Transverse colon (tissue), 4 donors: ENCODE measurements at regions not wholly inside any gene's neighbourhood (a gene's known extent, or its start where the extent isn't known, plus 50 kb on each side); places are given as distances from the start of the nearest gene placed in this dataset.

Experiments
- DNase-seq: peaks from one replicate; pipeline ENCODE4 v3.0.0-alpha.2; 2019
- H3K27ac ChIP-seq, 4 donors: fragments of 200-600 bp; sonication (generic); 2 replicates each; pipeline ENCODE4 v1.5.1; 2016 to 2018; ENCODE audit warnings: inconsistent platforms in 4 of 4
- H3K27me3 ChIP-seq: fragments of 200-600 bp; sonication (generic); 2 replicates; pipeline ENCODE4 v1.5.1; 2017; ENCODE audit warnings: inconsistent platforms
- H3K36me3 ChIP-seq, 4 donors: fragments of 200-600 bp; sonication (generic); 2 replicates each; pipeline ENCODE4 v1.5.1; 2017 to 2019; ENCODE audit warnings: inconsistent platforms in 4 of 4
- H3K4me1 ChIP-seq, 4 donors: fragments of 200-600 bp; sonication (generic); 2 replicates each; pipeline ENCODE4 v1.5.1; 2017 to 2020; ENCODE audit warnings: inconsistent platforms in 4 of 4
- H3K4me3 ChIP-seq, 4 donors: fragments of 200-600 bp; sonication (generic); 1 replicate in 1 of 4; 2 replicates in 3 of 4; pipeline versions ENCODE4 v1.5.1 to v1.6.1; 2017 to 2019; ENCODE audit warnings: inconsistent platforms in 4 of 4
- H3K9me3 ChIP-seq, 2 donors: fragments of 200-600 bp; sonication (generic); 2 replicates each; pipeline ENCODE4 v1.5.1; 2017 to 2019; ENCODE audit warnings: inconsistent platforms in 2 of 2
- CTCF ChIP-seq, 5 experiments: fragments of 200-600 bp in 3 of 5; fragments of 450-650 bp in 2 of 5; sonication (generic) in 3 of 5; IDR thresholded peaks; 1 replicate in 2 of 5; 2 replicates in 3 of 5; pipeline ENCODE4 v1.5.1; 2016 to 2017; ENCODE audit warnings: antibody characterized with exemption in 5 of 5, inconsistent platforms in 3 of 5, mild to moderate bottlenecking in 2 of 5, moderate library complexity in 1 of 5
- EP300 ChIP-seq: sonication (generic); formaldehyde crosslinking; IDR thresholded peaks from one replicate; pipeline ENCODE4 v1.6.1; 2017; ENCODE audit warnings: antibody characterized with exemption, low read depth
- POLR2A ChIP-seq: fragments of 450-650 bp; IDR thresholded peaks from one replicate; pipeline ENCODE4 v1.6.1; 2016; ENCODE audit warnings: antibody characterized with exemption, mild to moderate bottlenecking, moderate library complexity
- POLR2AphosphoS5 ChIP-seq, 3 donors: sonication (generic); formaldehyde crosslinking; IDR thresholded peaks; one replicate each; pipeline ENCODE4 v1.6.1; 2016; ENCODE audit warnings: antibody characterized with exemption in 3 of 3
- WGBS, 2 donors: methylation state at CpG; one replicate each; pipeline ENCODE4 v1.1.5; 2018; ENCODE audit warnings: low coverage in 1 of 2; 5-methylcytosine and 5-hydroxymethylcytosine counted together
- in situ Hi-C, 4 donors: fragments of 200-750 bp; cut with MboI; loops; one replicate each; pipeline versions ENCODE4 v1.15.0 to v1.15.1; 2017; ENCODE audit warnings: low sequenced_read_pairs in 3 of 4, low pct_ligation_motif_present in 1 of 4, low pct_unique_long_range_greater_than_20kb in 1 of 4
- intact Hi-C: fragments of 100-400 bp; cut with DNase I; formaldehyde crosslinking; loops from one replicate; pipeline ENCODE4 v1.15.1; 2023; ENCODE audit warnings: low total_unique reads

- H3K4me1 ChIP-seq: no peaks in the 10 kb centered on the region
- H3K27me3 ChIP-seq: no peaks in the 10 kb centered on the region
- in situ Hi-C loops: no loop called here
- TF ChIP-seq EP300 (no peak), CTCF (IDR thresholded peaks at IDR 0.05) (no peak), POLR2A (no peak), POLR2AphosphoS5 (IDR thresholded peaks at IDR 0.05) (no peak)
- no peaks in the 10 kb centered on the region for H3K36me3 ChIP-seq
- no peak overlapping the region for H3K4me3 ChIP-seq
- WGBS, 2 donors: 90 to 96% methylated on average over 3 of the region's 3 CpGs
- DNase-seq: no peak
- H3K9me3 ChIP-seq: no peaks in the 10 kb centered on the region
- H3K27ac ChIP-seq: no peak overlapping the region
- intact Hi-C loops: no loop called here
These were observed 100.6 kb upstream of the ST8SIA3 start for GRCh38 chr18:57251747-57252146.

- Histone ChIP-seq H3K27ac (no peak overlapping the region), H3K4me3 (no peak overlapping the region), H3K36me3 (no peaks in the 10 kb centered on the region), H3K4me1 (no peaks in the 10 kb centered on the region), H3K27me3 (no peaks in the 10 kb centered on the region), H3K9me3 (no peaks in the 10 kb centered on the region)
- TF ChIP-seq POLR2A (no peak), POLR2AphosphoS5 (IDR thresholded peaks at IDR 0.05) (no peak), CTCF (IDR thresholded peaks at IDR 0.05) (no peak), EP300 (no peak)
- in situ Hi-C loops (no loop called here), intact Hi-C loops (no loop called here)
- 44 to 61% methylated on average over 4 to 9 of the region's 9 CpGs for WGBS, 2 donors
- DNase-seq: no peak
These were observed 98.5 kb upstream of the ST8SIA3 start for GRCh38 chr18:57253903-57254302.

- no peaks in the 10 kb centered on the region for H3K9me3 ChIP-seq
- WGBS, 2 donors: 56 to 65% methylated on average over 5 to 6 of the region's 6 CpGs
- no peak overlapping the region for H3K4me3 ChIP-seq
- no peaks in the 10 kb centered on the region for H3K36me3 ChIP-seq
- no peak for TF ChIP-seq CTCF (IDR thresholded peaks at IDR 0.05)
- no peak for TF ChIP-seq POLR2A
- no peak for TF ChIP-seq EP300
- TF ChIP-seq POLR2AphosphoS5 (IDR thresholded peaks at IDR 0.05): no peak
- intact Hi-C loops: no loop called here
- in situ Hi-C loops: no loop called here
- no peaks in the 10 kb centered on the region for H3K4me1 ChIP-seq
- DNase-seq: no peak
- H3K27ac ChIP-seq: no peak overlapping the region
- no peaks in the 10 kb centered on the region for H3K27me3 ChIP-seq
These were observed 94.1 kb upstream of the ST8SIA3 start for GRCh38 chr18:57258131-57258777.

DNA sequence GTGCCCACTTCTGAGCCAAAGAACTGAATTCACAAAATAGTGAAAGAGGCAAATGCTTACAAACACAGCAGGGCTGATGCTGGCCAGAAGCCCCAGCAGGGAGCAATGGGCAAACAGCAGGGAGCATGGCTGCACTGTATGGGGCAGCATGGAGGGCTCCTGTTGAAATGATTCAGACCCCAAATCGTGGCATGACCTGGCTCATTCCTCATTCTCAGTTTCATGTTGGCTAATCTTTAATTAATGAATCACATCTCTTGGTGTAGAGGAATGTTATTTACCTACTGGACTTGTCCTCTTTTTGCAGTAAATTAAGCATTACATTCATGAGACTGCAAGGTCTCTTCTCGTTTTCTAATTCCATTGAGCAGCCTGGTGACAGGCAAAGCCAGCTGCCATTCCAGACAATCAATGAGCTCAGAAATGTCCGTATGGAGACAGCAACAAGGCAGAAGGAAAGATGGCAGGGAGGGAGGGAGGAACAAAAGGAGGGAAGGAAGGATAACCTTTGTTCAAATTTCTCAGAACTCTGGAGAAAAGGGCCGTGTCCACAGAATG, 84.9 kb upstream of the ST8SIA3 start:
- no peak overlapping the region for H3K27ac ChIP-seq
- intact Hi-C loops: no loop called here

More for the DNA sequence above, 84.9 kb upstream of the ST8SIA3 start:
- no peaks in the 10 kb centered on the region for H3K9me3 ChIP-seq
- DNase-seq: no peak
- no peak overlapping the region for H3K4me3 ChIP-seq
- H3K4me1 ChIP-seq: no peaks in the 10 kb centered on the region
- in situ Hi-C loops: no loop called here
- H3K27me3 ChIP-seq: no peaks in the 10 kb centered on the region
- TF ChIP-seq EP300 (no peak), POLR2A (no peak), CTCF (IDR thresholded peaks at IDR 0.05) (no peak), POLR2AphosphoS5 (IDR thresholded peaks at IDR 0.05) (no peak)
- 50 to 62% methylated on average over 2 to 4 of the region's 4 CpGs for WGBS, 2 donors
- H3K36me3 ChIP-seq: no peaks in the 10 kb centered on the region
